Aorta (tissue), 5 donors: ENCODE measurements at regions not wholly inside any gene's neighbourhood (a gene's known extent, or its start where the extent isn't known, plus 50 kb on each side); places are given as distances from the start of the nearest gene placed in this dataset.

Source experiments
- ATAC-seq: fragments of 200-7000 bp; cut with Tn5 transposase; one replicate; pipeline ENCODE4 v1.9.1; 2022; ENCODE audit warnings: moderate library complexity; ENCODE audit not compliant: low FRiP score
- DNase-seq, 2 donors: peaks; one replicate each; pipeline ENCODE4 v3.0.0-alpha.2; 2020
- H3K27ac ChIP-seq, 2 donors: one replicate each; pipeline ENCODE4 v1.5.1; 2013; ENCODE audit warnings: low read length in 2 of 2, mild to moderate bottlenecking in 2 of 2, moderate library complexity in 2 of 2, control low read depth in 1 of 2, inconsistent platforms in 1 of 2, low read depth in 1 of 2
- H3K27me3 ChIP-seq, 2 donors: one replicate each; pipeline ENCODE4 v1.6.1; 2013; ENCODE audit warnings: control low read depth in 1 of 2, low read length in 1 of 2, mild to moderate bottlenecking in 1 of 2, moderate library complexity in 1 of 2; ENCODE audit not compliant: insufficient read depth in 2 of 2, control insufficient read depth in 1 of 2
- H3K36me3 ChIP-seq, 2 donors: one replicate each; pipeline ENCODE4 v1.6.1; 2013; ENCODE audit warnings: control low read depth in 1 of 2, low read length in 1 of 2, mild to moderate bottlenecking in 1 of 2; ENCODE audit not compliant: insufficient read depth in 2 of 2, control insufficient read depth in 1 of 2
- H3K4me1 ChIP-seq, 2 donors: one replicate each; pipeline ENCODE4 v1.6.1; 2013; ENCODE audit warnings: low read length in 2 of 2, control low read depth in 1 of 2, mild to moderate bottlenecking in 1 of 2, moderate library complexity in 1 of 2; ENCODE audit not compliant: insufficient read depth in 2 of 2, control insufficient read depth in 1 of 2
- H3K4me3 ChIP-seq, 2 donors: one replicate each; pipeline ENCODE4 v1.5.1; 2013; ENCODE audit warnings: low read length in 2 of 2, control low read depth in 1 of 2, mild to moderate bottlenecking in 1 of 2
- H3K9me3 ChIP-seq: one replicate; pipeline ENCODE4 v1.6.1; 2013; ENCODE audit warnings: mild to moderate bottlenecking, low read length; ENCODE audit not compliant: control insufficient read depth
- WGBS, 2 donors: extraction: QIAGEN DNeasy Blood & Tissue Kit; methylation state at CpG; one replicate each; pipeline ENCODE4 v1.1.7; 2013; 5-methylcytosine and 5-hydroxymethylcytosine counted together
- intact Hi-C, 2 donors: fragments of 100-400 bp; cut with DNase I; formaldehyde crosslinking; loops; one replicate each; pipeline versions ENCODE4 v1.14.2 to v1.15.0; 2022
- donor health status: healthy with polysubstance abuse.
- donor health status: Bipolar disorder and iron deficiency.
- donor health status: DM: no; HTN: no; CAD: no.
- donor health status: DM: no; HTN: no; CAD: no.
- donor health status: DM: yes; HTN: yes; CAD: no.

- Histone ChIP-seq H3K4me1 (peaks cover 0 to 4% of the 10 kb centered on the region in 2 donors), H3K27me3 (no peaks in the 10 kb centered on the region), H3K4me3 (no peak overlapping the region), H3K9me3 (no peaks in the 10 kb centered on the region), H3K36me3 (no peaks in the 10 kb centered on the region), H3K27ac (no peak overlapping the region)
- ATAC-seq (no peak), DNase-seq (peak; percentile 63 to 68)
- WGBS, 2 donors: 86 to 93% methylated on average over 2 of the region's 2 CpGs
- intact Hi-C loops: no loop called here
Observed at GRCh38 chr2:236711440-236711839, 141.8 kb downstream of the ACKR3 start.

GRCh38 chr2:236712304-236712703 lies 142.7 kb downstream of the ACKR3 start:
- no peaks in the 10 kb centered on the region for H3K36me3 ChIP-seq
- WGBS, 2 donors: 71 to 92% methylated on average over 1 of the region's 1 CpG
- ATAC-seq: no peak
- H3K27ac ChIP-seq: no peak overlapping the region
- H3K9me3 ChIP-seq: no peaks in the 10 kb centered on the region
- H3K27me3 ChIP-seq: no peaks in the 10 kb centered on the region
- DNase-seq: no peak
- no peak overlapping the region for H3K4me3 ChIP-seq
- intact Hi-C loops: no loop called here
- peaks cover 0 to 4% of the 10 kb centered on the region in 2 donors for H3K4me1 ChIP-seq

GRCh38 chr2:236712961-236713673 lies 143.5 kb downstream of the ACKR3 start:
- DNase-seq (no peak), ATAC-seq (no peak)
- Histone ChIP-seq H3K9me3 (no peaks in the 10 kb centered on the region), H3K27me3 (no peaks in the 10 kb centered on the region), H3K36me3 (no peaks in the 10 kb centered on the region), H3K4me3 (no peak overlapping the region), H3K27ac (no peak overlapping the region), H3K4me1 (peaks cover 0 to 4% of the 10 kb centered on the region in 2 donors)
- 84 to 86% methylated on average over 8 of the region's 8 CpGs for WGBS, 2 donors
- intact Hi-C loops: no loop called here

GRCh38 chr2:236714080-236714479 lies 144.5 kb downstream of the ACKR3 start:
- DNase-seq (no peak), ATAC-seq (no peak)
- Histone ChIP-seq H3K27me3 (no peaks in the 10 kb centered on the region), H3K4me3 (no peak overlapping the region), H3K9me3 (no peaks in the 10 kb centered on the region), H3K4me1 (peaks cover 0 to 4% of the 10 kb centered on the region in 2 donors), H3K27ac (no peak overlapping the region), H3K36me3 (no peaks in the 10 kb centered on the region)
- intact Hi-C loops: no loop called here
- 40 to 50% methylated on average over 5 of the region's 5 CpGs for WGBS, 2 donors

GRCh38 chr2:236715077-236715476 lies 145.5 kb downstream of the ACKR3 start:
- ATAC-seq: no peak
- Histone ChIP-seq H3K4me3 (no peak overlapping the region), H3K27ac (no peak overlapping the region), H3K36me3 (no peaks in the 10 kb centered on the region), H3K4me1 (peaks cover 0 to 4% of the 10 kb centered on the region in 2 donors), H3K9me3 (no peaks in the 10 kb centered on the region), H3K27me3 (no peaks in the 10 kb centered on the region)
- 76 to 78% methylated on average over 10 of the region's 10 CpGs for WGBS, 2 donors
- intact Hi-C loops: no loop called here
- DNase-seq: peak in 1 of 2 donors; percentile 64

- intact Hi-C loops: no loop called here
Observed at GRCh38 chr2:236715491-236715961, 145.9 kb downstream of the ACKR3 start.

GRCh38 chr2:236717120-236717519 lies 147.5 kb downstream of the ACKR3 start:
- Histone ChIP-seq H3K36me3 (no peaks in the 10 kb centered on the region), H3K4me1 (peaks cover 0 to 4% of the 10 kb centered on the region in 2 donors), H3K27ac (no peak overlapping the region), H3K9me3 (no peaks in the 10 kb centered on the region), H3K4me3 (no peak overlapping the region), H3K27me3 (no peaks in the 10 kb centered on the region)
- no peak for DNase-seq
- no peak for ATAC-seq
- WGBS, 2 donors: 96% methylated on average over 3 of the region's 3 CpGs
- intact Hi-C loops: no loop called here

More at GRCh38 chr2:236715491-236715961, 145.9 kb downstream of the ACKR3 start:
- Histone ChIP-seq H3K27ac (no peak overlapping the region), H3K36me3 (no peaks in the 10 kb centered on the region), H3K4me3 (no peak overlapping the region), H3K27me3 (no peaks in the 10 kb centered on the region), H3K9me3 (no peaks in the 10 kb centered on the region), H3K4me1 (peaks cover 0 to 4% of the 10 kb centered on the region in 2 donors)
- 77 to 78% methylated on average over 16 of the region's 16 CpGs for whole genome bisulfite sequencing, 2 donors
- peak in 1 of 2 donors; percentile 75 for DNase-seq
- ATAC-seq: peak; percentile 29

GRCh38 chr2:236717729-236718128 lies 148.1 kb downstream of the ACKR3 start:
- Histone ChIP-seq H3K27me3 (no peaks in the 10 kb centered on the region), H3K27ac (no peak overlapping the region), H3K36me3 (no peaks in the 10 kb centered on the region), H3K4me3 (no peak overlapping the region), H3K4me1 (peaks cover 0 to 4% of the 10 kb centered on the region in 2 donors), H3K9me3 (no peaks in the 10 kb centered on the region)
- WGBS, 2 donors: 79 to 82% methylated on average over 6 of the region's 6 CpGs
- ATAC-seq (no peak), DNase-seq (no peak)
- intact Hi-C loops: no loop called here
